HG03108 (cell line): ENCODE measurements at regions not wholly inside any gene's neighbourhood (a gene's known extent, or its start where the extent isn't known, plus 50 kb on each side); places are given as distances from the start of the nearest gene placed in this dataset.

Experiments used
- ATAC-seq: cut with Tn5 transposase; IDR thresholded peaks from one replicate; pipeline ENCODE4 v1.9.1; 2021; ENCODE audit warnings: moderate library complexity; ENCODE audit not compliant: unreplicated experiment

DNA sequence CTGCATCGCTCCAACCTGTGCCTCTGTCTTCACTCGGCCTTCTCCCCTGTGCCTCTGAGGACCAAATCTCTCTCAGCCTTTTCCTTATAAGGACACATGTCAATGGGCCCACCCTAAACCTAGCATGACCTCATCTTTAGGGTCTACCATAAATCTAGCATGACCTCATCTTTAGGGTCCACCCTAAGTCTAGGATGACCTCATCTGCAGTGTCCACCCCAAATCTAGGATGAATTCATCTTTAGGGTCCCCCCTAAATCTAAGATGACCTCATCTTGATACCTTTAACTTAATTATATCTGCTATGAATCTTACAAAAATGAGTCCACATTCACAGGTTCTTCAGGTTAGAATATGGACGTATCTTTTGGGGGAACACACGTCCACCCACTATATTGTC is 131.1 kb upstream of the RPL38 start:
- ATAC-seq = no peak

DNA sequence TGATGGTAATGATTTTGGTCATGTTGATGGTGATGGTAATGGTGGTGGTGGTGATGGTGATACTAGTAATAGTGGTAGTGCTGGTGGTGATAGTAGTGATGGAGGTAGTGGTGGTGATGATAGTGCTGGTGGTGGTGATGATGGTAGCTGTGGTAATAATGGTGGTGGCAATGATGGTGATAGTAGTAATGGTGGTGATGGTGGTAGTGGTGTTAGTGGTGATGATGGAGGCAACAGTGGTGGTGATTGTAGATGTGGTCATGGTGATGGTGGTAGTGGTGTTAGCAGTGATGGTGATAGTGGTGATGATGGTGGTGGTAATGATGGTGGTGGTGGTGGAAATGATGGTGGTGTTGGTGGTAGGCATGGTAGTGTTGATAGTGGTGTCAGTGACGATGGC is 127.0 kb upstream of the RPL38 start:
- ATAC-seq = no peak

DNA sequence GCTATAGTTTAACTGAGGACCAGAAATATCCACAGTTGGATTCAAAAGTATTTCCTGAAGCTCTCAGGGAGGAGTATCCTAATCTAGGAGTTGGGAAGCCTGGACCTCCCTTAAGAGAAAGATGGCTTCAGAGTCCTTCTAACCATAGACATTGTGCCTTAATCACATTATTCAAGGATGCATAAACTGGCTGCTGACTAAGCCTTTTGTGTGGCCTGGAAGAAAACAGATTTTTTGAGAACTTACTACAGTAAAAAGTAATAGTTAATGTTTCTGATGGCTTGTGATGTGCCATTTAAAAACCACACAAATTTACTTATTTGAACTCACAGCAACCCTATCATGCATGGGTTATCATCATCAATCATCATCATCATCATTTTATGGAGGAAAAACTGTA is 126.2 kb upstream of the RPL38 start:
- ATAC-seq = no peak

DNA sequence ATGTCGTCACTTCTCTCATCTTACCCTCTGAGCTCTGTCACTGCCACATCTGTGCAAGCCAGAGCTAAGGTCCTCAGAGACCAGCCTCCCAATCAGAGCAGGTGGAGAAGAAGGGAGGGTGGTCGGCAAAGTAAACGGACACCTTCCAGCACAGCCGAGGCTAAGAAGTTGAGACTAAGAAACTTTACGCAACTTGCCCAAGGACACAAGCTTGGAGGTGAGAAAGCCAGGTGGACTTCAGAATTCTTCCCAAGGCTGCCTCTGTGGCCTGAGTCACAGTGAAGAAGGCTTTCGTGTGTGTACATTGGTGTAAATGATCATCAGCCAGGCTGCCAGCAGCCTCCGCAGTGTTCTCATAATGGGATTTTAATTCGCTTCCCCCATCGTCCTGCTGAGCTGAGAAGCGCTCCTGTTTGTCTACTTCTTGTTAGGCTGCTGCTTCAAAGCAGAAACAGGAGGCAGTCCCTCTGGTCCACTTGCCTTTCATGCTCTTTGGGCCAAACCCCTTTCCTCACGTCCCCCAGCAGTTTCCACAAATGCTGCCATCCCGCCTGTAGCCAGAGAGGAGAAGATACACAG is 125.0 kb upstream of the RPL38 start:
- ATAC-seq = no peak

DNA sequence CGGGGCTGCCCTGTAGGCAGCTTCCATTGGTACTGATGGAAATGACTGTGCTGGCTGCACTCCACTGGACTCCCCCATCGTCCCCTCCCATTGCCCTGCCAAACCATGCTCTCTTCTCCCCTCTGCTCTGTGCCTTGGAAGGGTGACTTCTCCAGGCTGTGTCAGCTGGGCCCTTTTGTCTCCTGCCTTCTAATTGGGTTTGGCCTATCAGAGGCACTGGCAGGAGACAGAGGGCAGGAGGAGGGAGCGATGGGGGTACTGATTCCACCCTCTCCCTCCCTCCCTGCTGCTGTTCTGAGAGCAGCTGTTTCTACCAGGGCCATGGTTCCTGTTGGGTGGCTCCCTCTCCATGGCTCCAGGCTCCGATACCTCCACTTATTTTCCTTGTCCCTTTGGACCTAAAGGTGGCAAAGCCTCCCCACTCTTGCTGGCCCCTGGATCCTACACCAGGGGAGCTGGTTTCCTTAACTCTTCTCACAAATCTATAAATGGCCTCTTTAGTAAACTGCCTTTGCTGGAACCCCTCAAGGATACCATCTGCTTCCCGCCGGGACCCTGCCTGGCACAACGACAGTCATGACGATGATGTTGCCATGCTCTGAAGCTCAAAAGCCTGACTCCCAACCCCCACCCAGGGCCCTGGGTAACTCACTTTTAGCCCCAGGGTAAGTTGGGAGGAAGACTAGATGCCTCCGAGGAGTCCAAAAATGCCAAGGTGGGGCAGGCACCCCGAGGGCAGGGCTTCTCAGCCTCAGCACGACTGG is 123.8 kb upstream of the RPL38 start:
- no peak for ATAC-seq

DNA sequence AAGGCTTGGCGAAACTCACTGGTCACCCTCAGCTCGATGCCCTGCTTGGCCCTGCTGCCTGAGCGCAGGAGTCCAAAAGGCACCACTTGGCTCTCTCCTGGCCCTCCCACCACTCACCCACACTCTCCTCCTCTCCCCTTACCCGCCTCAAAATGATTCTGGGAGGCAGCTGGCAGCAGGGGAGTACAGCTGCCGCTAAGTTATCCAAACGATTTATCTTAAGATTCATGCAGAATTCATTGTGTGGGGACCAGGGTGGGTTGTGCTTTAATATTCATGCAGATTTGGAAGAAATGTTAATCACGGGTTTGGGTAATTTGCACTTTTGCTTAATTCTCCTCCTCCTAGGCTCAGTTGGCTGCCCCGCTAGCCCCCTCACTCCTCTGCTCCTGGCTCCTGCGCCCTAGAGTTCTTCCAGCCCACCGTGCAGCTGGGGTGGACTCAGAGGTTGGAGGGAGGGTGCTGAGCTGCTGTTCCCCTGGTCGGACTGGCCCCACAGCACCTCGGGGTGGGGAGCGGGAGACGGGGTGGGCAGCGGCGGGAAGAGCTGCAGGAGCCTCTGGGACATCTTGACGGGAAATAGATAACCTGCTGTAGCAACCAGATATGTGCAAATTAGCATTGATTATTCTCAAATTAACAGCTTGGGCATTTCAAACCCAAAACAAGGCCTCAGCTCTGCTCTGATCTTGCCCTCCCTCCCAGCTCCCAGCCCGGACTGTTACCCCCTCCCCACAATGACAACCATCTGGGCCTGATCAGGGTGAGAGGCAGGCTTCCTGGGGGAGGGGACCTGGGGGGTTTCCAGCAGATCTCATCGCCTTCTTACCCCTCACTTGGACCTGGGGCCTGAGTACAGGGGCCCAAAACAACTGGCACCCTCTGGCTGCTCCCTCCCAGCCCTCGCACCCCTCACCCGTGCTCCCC is 122.6 kb upstream of the RPL38 start:
- ATAC-seq = no peak

DNA sequence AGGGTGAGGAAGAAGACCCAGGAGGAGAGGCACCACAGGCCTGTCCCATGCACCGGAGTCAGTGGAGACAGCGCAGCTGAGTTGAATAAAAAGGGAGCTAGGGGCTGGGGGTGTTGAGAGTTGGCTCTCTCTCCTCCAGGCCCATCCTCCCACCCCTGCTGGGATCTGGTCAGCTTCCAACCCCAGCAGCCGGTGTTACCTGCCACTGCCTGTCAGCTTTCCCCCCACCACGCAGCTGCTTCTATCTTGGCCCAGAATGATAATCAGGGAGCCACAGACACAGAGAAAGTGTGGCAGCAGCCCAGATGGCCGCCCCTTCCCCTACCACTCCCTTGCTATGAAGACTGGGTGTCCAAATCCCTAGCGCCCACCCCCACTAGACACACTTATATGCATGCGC is 120.6 kb upstream of the RPL38 start:
- no peak for ATAC-seq

DNA sequence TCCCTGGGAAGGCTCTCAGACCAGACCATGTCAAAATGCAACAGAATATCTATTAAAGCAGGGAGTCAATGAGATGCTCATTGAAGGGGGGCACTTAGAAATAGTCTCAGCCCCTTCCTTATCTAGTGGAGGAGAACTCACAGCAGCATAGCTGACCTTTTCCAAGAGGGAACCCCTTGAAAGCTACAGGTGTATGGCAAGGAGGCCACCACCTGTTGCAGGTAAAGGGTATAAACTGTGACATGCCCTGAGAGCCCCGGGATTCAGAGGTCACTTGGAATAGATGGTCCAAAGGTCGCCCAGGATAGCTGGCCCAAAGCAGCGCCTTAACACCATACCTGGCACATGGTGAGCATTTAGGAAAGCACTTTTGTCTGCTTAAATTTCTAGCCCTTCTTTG is 120.2 kb upstream of the RPL38 start:
- no peak for ATAC-seq

DNA sequence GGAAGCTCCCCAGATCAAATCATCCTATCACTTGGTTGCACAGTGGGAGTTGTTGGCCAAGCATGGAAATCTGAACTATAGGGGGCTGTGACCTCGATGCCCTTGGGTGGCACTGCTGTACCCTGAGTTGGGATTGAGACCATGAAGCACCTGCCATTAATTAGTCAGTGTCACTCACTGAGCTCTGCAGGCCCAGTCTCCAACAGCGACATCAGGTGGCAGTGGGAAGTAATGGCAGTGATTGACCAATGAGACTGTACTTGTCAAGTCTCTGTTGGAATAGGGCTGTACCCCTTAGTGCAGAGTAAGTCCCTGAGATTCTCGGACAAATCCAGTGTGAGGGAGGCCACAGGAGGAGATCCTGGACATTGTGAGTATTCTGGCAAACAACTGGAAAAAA is 118.0 kb upstream of the RPL38 start:
- no peak for ATAC-seq

DNA sequence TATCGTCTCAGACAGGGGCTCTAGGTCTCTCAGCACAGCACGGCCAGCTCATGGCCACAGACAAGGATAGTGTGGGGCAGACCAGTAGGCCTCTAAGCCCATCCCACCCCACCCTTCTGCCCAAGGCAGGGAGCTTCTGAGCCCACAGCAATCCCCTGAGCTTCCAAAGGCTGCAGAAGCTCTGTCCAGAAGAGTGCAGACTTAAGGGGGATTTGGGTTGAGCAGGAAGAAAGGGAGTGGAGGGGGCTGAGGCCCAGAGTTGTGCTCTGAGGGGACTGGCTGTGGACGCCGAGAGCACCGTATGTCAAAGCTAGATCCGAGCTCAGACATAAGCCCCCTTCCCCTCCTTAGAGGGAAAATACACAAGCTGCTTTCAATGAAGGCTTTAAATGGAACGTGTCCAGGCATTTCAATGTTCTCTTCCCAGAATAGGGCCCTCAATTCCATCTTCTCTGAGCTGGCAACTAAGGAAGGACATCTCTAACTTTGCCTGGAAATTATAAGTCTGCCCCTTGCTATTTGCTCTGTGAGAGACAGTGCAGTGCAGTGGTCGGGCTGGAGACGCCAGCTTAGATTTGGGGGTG is 116.4 kb upstream of the RPL38 start:
- no peak for ATAC-seq

DNA sequence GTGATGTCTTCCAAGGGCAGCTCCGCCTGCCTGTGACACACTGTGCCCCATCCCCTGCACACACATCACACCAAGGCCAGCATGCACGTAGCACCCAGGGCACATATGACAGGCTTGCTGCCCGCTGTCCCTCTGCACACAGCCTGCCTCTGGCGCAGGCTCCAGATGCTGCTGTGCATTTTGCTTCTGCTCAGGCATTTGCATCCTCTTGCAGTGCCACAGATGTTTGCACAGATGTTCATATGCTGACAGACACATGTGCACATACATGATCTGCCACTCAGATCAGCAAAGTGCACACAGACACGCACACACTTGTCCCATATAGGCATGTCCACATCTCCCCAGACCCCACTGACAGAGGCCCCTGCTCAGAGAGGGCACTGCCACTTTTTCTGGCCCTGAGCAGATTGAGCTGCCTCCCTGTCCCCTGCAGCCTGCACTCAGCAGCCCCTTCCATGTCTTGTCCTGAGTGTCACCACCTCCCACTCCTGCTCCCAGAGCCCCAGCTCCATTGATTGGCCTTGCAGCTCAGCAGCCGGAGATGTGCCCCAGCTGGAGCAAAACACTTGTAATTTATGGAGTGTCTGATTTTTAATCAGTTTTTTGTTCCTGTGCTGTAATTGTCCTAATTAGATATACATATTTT is 115.1 kb upstream of the RPL38 start:
- ATAC-seq = no peak

DNA sequence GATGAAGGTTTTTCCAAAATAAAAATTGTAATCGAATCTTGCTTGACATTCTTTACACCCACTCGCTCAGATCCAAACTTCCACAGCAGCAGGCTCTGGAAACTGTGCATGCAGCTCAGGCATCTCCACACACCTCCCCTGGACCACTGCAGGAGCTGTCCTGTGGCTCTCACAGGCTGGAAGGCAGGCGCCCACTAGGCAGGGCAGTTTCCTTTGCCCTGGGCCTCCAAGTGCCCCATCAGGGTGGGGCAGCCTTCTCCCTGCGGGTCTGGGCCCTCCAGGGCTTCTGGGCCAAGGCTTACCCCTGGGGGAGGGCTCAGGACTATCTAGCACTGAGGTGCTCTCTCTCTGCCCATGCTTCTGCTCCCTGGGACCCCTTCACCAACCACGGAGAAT is 114.5 kb upstream of the RPL38 start:
- no peak for ATAC-seq

DNA sequence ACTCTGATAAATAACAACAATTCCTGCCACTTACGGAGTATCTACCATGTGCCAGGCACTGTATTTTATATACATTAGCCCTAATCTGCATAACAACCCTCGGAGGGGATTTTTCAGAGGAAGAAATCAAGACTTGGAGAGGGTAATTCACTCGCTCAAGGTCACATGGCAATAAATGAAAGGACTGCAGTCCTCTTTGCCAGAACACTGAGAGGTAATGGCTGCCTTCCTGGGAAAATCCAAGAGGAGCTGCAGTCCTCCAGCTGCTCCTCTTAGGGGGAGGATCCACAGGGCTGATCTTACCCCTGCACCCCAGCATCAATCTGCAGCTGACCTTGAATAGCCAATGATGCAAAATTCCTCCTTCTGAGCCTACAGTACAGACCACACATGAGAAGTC is 114.1 kb upstream of the RPL38 start:
- no peak for ATAC-seq

DNA sequence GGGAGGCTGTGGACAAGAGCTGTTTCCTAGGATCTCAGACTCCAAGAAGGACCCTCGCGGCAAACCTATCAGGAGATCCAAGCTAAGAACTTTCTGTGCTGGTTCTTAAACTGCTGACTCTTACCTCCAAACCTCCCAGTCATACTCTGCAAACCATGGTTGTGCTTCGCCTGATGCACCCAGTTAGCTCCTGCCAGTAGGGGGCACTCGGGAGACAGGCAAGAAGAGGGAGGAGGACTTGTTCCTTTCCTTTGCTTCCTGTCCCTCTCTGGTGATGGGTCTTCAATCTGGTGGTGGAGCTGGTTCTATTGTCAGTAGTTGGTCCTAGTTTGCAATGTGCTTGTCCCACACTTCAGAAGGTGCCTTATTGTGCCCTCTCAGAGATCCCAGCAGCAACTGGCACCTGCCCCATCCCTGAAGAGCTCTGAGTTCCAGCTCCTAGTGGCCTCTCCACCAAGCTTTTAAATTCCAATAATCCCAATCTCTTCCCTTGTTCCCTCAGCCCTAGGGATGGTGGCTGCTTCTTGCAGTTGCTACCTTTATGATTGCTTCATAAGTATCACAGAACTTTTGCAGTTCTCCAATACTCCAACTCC is 113.5 kb upstream of the RPL38 start:
- ATAC-seq = no peak

DNA sequence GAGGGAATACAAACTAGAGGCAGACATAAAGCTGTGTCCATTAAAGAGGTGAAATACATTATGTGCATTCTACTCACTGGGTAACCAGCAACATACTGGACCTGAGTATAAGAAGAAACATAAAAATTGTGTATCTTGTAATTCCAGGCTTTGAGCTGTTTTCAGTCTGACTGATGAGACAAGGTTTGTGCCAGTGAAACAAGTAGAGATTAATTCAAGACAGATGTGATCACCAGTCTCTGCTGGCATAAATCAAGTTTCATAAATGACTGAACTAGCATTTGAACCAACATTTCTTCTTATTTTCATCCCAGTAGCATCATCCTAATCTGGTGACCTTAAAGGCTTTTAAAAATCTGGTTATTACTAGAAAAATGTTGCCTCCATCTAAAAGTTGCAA is 108.8 kb upstream of the RPL38 start:
- ATAC-seq = no peak

DNA sequence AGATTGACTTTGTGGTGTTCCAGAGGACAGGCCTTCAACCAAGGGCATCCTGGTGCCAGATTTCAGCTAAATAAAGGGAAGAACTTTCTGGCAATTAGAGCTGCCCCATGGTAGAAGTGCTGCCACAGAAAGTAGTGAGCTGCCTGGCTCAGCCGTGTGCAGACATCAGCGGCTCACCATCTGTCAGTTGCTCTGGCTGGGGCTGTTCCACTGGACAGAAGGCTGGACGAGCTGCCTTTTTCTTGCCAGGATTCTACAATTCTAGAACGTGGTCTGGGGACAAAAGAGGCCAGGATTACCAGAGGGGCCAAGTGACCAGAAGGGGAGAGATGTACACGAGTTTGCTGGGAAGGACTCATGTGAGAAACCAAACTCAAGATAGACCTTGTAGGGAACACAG is 107.0 kb upstream of the RPL38 start:
- ATAC-seq = no peak

DNA sequence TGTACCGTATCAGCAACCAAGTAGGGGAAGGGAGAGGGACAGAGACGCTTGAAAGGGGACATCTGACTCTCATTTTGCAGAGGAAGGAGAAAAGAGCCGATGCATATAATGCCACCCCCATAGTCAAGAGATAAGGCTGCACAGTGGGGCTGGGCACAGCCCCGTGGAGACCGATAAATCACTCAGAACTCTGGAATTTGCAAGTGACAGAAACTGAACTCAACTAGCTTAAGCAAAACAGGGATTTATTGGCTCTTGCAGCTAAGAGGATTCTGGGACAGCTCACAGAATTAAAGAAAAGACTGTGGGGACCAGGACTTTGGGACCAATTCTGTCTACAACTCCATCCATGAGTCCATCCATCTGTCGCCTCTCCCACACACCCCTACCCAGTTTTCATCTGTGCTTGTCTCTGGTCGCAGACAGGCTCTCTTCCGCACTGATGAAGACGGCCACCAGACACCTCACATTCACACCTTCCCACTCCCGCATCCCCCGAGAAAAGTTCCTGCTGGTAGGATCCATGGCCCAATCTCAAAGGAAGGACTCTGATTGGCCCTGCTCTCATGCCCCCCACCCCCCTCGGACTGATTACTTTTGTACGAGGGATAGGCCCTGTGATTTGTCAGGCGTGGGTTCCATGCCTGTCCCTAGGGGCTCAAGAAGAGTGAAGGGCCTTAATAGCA is 105.9 kb upstream of the RPL38 start:
- ATAC-seq = no peak

DNA sequence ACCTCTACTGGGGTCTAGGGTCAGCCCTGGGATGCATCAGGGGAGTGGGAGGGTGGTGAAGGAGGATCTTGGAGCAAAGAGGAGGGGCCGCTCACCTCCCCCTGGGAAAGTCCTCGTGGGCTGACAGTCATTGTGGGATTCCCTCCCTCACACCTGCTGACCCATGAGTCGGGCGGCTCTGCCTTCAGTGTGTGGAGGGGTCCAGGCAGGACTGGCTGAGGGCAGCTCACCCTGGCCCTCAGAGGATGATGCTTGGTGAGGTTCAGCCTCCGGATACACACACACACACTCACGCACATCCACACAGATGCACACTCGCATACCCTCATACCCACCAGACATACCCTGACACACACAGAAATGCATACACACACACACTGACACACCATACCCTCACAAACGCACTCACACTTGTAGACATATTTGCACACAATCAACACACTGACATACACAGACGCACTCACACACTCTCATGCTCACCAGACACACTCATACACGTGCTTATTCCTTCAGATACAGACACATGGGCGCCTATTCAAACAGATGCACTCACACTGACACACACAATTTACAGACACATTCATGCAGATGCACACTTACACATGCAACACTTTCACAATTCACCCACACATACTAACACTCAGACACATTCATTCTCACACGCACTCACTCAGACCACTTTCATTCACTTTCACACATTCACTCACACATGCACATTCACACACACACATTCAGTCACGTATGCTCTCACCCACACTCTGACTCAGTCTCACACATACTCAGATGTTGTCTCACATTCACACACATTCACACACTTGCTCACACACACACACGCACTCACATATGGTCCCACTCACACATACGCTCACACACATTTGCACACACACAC is 105.1 kb upstream of the RPL38 start:
- no peak for ATAC-seq
